ENCODE measurements at regions not wholly inside any gene's neighbourhood (a gene's known extent, or its start where the extent isn't known, plus 50 kb on each side); places are given as distances from the start of the nearest gene placed in this dataset.

DNA sequence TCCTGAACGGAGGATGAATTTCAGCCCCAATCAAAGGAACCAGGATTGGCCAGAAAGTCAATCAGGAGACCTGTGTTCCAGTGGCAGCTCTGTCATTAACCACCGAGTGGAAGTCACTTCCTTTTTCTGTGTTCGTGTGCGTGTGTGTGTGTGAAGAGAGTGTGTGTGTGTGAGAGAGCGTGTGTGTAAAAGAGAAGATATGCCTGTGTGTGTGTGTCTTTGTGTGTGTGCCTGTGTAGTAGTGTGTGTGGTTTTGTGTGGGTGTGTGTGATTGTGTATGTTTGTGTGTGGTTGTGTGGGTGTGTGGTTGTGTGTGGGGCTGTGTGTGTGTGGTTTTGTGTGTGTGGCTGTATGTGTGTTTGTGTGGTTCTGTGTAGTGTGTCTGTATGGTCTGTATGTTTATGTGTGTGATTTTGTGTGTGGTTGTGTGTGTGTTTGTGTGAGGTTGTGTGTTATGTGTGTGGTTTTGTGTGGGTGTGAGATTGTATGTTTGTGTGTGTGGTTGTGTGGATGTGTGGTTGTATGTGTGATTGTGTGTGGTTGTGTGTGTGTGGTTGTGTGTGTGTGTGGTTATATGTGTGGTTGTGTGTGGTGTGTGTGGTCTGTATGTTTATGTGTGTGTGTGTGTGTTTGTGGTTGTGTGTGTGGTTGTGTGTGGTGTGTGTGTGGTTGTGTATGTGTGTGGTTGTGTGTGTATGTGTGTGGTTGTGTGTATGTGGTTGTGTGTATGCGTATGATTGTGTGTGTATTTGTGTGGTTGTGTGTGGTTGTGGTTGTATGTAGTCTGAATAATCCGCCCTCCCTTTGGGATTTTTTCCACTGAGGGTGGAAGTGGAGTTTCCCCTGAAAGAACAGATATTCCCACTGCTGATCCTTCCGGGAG is 314.4 kb downstream of the SHQ1 start (continued):
- TF ChIP-seq, protein P1, sequence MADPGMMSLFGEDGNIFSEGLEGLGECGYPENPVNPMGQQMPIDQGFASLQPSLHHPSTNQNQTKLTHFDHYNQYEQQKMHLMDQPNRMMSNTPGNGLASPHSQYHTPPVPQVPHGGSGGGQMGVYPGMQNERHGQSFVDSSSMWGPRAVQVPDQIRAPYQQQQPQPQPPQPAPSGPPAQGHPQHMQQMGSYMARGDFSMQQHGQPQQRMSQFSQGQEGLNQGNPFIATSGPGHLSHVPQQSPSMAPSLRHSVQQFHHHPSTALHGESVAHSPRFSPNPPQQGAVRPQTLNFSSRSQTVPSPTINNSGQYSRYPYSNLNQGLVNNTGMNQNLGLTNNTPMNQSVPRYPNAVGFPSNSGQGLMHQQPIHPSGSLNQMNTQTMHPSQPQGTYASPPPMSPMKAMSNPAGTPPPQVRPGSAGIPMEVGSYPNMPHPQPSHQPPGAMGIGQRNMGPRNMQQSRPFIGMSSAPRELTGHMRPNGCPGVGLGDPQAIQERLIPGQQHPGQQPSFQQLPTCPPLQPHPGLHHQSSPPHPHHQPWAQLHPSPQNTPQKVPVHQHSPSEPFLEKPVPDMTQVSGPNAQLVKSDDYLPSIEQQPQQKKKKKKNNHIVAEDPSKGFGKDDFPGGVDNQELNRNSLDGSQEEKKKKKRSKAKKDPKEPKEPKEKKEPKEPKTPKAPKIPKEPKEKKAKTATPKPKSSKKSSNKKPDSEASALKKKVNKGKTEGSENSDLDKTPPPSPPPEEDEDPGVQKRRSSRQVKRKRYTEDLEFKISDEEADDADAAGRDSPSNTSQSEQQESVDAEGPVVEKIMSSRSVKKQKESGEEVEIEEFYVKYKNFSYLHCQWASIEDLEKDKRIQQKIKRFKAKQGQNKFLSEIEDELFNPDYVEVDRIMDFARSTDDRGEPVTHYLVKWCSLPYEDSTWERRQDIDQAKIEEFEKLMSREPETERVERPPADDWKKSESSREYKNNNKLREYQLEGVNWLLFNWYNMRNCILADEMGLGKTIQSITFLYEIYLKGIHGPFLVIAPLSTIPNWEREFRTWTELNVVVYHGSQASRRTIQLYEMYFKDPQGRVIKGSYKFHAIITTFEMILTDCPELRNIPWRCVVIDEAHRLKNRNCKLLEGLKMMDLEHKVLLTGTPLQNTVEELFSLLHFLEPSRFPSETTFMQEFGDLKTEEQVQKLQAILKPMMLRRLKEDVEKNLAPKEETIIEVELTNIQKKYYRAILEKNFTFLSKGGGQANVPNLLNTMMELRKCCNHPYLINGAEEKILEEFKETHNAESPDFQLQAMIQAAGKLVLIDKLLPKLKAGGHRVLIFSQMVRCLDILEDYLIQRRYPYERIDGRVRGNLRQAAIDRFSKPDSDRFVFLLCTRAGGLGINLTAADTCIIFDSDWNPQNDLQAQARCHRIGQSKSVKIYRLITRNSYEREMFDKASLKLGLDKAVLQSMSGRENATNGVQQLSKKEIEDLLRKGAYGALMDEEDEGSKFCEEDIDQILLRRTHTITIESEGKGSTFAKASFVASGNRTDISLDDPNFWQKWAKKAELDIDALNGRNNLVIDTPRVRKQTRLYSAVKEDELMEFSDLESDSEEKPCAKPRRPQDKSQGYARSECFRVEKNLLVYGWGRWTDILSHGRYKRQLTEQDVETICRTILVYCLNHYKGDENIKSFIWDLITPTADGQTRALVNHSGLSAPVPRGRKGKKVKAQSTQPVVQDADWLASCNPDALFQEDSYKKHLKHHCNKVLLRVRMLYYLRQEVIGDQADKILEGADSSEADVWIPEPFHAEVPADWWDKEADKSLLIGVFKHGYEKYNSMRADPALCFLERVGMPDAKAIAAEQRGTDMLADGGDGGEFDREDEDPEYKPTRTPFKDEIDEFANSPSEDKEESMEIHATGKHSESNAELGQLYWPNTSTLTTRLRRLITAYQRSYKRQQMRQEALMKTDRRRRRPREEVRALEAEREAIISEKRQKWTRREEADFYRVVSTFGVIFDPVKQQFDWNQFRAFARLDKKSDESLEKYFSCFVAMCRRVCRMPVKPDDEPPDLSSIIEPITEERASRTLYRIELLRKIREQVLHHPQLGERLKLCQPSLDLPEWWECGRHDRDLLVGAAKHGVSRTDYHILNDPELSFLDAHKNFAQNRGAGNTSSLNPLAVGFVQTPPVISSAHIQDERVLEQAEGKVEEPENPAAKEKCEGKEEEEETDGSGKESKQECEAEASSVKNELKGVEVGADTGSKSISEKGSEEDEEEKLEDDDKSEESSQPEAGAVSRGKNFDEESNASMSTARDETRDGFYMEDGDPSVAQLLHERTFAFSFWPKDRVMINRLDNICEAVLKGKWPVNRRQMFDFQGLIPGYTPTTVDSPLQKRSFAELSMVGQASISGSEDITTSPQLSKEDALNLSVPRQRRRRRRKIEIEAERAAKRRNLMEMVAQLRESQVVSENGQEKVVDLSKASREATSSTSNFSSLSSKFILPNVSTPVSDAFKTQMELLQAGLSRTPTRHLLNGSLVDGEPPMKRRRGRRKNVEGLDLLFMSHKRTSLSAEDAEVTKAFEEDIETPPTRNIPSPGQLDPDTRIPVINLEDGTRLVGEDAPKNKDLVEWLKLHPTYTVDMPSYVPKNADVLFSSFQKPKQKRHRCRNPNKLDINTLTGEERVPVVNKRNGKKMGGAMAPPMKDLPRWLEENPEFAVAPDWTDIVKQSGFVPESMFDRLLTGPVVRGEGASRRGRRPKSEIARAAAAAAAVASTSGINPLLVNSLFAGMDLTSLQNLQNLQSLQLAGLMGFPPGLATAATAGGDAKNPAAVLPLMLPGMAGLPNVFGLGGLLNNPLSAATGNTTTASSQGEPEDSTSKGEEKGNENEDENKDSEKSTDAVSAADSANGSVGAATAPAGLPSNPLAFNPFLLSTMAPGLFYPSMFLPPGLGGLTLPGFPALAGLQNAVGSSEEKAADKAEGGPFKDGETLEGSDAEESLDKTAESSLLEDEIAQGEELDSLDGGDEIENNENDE (IDR thresholded peaks at IDR 0.05; ENCODE audit: insufficient replicate concordance, low read length) = no peak
- no peak for TF ChIP-seq NANOG (IDR thresholded peaks at IDR 0.05; ENCODE audit: insufficient read depth, low read depth, low read length, poor library complexity, severe bottlenecking)
- TF ChIP-seq ZNF274 (IDR thresholded peaks at IDR 0.05; ENCODE audit: borderline replicate concordance, extremely low read depth, low read length) = no peak
- TF ChIP-seq YY1 (IDR thresholded peaks at IDR 0.05; ENCODE audit: low read depth, low read length) = no peak
- TF ChIP-seq, protein P2, sequence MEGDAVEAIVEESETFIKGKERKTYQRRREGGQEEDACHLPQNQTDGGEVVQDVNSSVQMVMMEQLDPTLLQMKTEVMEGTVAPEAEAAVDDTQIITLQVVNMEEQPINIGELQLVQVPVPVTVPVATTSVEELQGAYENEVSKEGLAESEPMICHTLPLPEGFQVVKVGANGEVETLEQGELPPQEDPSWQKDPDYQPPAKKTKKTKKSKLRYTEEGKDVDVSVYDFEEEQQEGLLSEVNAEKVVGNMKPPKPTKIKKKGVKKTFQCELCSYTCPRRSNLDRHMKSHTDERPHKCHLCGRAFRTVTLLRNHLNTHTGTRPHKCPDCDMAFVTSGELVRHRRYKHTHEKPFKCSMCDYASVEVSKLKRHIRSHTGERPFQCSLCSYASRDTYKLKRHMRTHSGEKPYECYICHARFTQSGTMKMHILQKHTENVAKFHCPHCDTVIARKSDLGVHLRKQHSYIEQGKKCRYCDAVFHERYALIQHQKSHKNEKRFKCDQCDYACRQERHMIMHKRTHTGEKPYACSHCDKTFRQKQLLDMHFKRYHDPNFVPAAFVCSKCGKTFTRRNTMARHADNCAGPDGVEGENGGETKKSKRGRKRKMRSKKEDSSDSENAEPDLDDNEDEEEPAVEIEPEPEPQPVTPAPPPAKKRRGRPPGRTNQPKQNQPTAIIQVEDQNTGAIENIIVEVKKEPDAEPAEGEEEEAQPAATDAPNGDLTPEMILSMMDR (IDR thresholded peaks at IDR 0.05; ENCODE audit: control extremely low read depth in 1 of 3, insufficient read depth in 1 of 3, low read depth in 1 of 3, low read length in 3 of 3) = no peak
- TF ChIP-seq EZH2 (IDR thresholded peaks at IDR 0.05; ENCODE audit: low read depth, low read length, severe bottlenecking) = no peak
- no peak for TF ChIP-seq BRCA1 (IDR thresholded peaks at IDR 0.05; ENCODE audit: low read depth, low read length)

Data from H1 (cell line).